ENCODE measurements at regions not wholly inside any gene's neighbourhood (a gene's known extent, or its start where the extent isn't known, plus 50 kb on each side); places are given as distances from the start of the nearest gene placed in this dataset.

DNA sequence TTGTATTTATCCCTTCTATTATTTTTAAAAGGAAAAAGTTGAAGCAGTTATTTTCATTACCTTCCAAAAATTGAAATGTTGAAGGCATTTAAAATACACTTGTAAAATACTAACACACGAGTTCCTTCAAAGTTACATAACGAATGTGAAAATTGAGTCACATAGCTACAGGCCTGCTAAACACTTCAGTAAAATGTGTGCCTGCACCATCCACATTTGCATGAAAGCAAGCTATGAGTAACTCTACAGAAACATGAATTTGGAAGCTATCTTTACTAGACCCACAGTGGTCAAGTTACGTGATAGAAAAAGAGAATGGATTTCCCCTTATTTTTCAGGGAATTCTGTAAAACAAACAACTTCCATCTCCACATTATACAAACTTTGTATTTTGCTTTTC is 1148.8 kb upstream of the PCDH7 start:
- no peak for DNase-seq (ENCODE audit: low read depth)
- H3K4me3 ChIP-seq (replicated peaks; ENCODE audit: low read depth, low read length) = no peak overlapping the region
- TF ChIP-seq, protein P1, sequence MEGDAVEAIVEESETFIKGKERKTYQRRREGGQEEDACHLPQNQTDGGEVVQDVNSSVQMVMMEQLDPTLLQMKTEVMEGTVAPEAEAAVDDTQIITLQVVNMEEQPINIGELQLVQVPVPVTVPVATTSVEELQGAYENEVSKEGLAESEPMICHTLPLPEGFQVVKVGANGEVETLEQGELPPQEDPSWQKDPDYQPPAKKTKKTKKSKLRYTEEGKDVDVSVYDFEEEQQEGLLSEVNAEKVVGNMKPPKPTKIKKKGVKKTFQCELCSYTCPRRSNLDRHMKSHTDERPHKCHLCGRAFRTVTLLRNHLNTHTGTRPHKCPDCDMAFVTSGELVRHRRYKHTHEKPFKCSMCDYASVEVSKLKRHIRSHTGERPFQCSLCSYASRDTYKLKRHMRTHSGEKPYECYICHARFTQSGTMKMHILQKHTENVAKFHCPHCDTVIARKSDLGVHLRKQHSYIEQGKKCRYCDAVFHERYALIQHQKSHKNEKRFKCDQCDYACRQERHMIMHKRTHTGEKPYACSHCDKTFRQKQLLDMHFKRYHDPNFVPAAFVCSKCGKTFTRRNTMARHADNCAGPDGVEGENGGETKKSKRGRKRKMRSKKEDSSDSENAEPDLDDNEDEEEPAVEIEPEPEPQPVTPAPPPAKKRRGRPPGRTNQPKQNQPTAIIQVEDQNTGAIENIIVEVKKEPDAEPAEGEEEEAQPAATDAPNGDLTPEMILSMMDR (IDR thresholded peaks at IDR 0.05; ENCODE audit: low read length, missing control alignments) = no peak

DNA sequence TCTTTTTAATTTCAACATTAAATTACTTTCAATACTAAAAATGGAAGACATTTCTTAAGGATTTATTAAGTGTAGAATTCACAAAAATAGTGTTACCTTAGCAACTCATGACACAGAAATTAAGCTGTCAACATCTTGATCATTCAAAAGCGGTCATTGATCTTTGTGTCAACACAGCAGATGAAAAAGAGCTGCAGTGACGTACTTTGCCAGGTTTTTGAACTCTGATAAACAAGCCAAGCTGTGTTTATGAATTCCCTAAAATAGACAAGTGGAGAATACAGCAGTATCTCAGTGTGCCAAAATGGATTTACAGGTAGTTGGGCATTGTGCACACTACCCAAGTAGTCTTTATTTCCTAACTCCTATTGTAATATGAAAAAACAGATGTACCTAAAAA is 1141.8 kb upstream of the PCDH7 start:
- TF ChIP-seq, protein P1 (IDR thresholded peaks at IDR 0.05; ENCODE audit: low read length, missing control alignments) = no peak
- H3K4me3 ChIP-seq (replicated peaks; ENCODE audit: low read depth, low read length) = no peak overlapping the region

DNA sequence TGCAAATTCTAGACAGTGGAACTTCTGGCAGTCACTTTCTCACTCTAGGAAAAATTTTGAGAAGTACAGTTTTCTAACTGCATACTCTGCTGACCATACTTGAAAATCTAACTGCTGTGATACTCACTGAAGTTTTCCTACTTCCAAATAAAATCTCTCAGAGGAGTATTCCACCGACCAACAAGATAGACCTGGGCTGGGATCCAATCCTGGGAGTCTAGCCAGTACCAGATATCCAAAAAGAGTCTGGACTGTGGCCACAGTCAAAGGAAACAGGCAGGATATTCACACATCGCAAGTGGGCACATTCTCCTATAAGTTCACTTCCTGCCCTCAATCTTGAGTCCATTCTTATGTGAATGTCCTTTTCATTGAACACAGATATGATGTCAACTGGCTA is 1138.7 kb upstream of the PCDH7 start:
- H3K4me3 ChIP-seq (replicated peaks; ENCODE audit: low read depth, low read length) = no peak overlapping the region
- TF ChIP-seq, protein P1 (IDR thresholded peaks at IDR 0.05; ENCODE audit: low read length, missing control alignments) = no peak
- peak; percentile 50 for DNase-seq (ENCODE audit: low read depth)

More for the DNA sequence above, 1141.8 kb upstream of the PCDH7 start:
- no peak for DNase-seq (ENCODE audit: low read depth)

DNA sequence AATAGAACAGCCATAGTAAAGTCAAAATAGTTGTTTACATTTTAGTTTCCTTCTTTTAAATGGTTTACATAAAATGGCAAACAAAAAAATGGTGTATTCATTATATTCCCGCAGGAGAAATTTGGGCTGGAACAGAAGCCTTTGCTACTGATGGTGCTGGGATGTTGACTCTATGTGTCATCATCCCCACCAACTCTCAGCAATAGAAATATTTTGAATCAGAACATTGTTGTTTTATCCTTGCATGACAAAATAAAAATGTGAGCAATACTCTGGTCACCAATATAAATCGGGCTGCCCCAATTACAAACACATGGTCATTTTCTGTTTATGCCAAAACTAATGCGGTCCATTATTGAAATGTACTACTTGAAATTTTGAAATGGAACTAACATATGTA is 1131.6 kb upstream of the PCDH7 start:
- H3K4me3 ChIP-seq (replicated peaks; ENCODE audit: low read depth, low read length) = no peak overlapping the region
- TF ChIP-seq, protein P1 (IDR thresholded peaks at IDR 0.05; ENCODE audit: low read length, missing control alignments) = no peak
- no peak for DNase-seq (ENCODE audit: low read depth)

DNA sequence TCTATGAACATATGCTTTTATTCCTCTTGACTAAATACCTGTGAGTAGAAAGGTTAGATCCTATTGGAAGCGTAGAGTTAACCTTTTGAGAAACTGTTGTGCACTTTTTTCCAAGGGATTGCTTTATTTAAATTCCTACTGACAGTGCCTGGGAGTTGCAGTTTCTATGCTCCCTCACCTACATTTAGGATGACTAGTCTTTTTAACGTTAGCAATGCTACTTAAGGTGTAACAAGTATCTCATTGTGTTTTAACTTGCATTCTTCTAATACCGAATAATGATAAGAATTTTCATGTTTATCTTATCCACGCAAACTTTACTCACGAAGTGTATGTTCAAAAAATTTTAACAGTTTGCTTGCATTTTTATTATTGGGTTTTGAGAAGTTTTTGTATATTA is 1123.9 kb upstream of the PCDH7 start:
- no peak overlapping the region for H3K4me3 ChIP-seq (replicated peaks; ENCODE audit: low read depth, low read length)
- TF ChIP-seq, protein P1 (IDR thresholded peaks at IDR 0.05; ENCODE audit: low read length, missing control alignments) = no peak
- DNase-seq (ENCODE audit: low read depth) = no peak

DNA sequence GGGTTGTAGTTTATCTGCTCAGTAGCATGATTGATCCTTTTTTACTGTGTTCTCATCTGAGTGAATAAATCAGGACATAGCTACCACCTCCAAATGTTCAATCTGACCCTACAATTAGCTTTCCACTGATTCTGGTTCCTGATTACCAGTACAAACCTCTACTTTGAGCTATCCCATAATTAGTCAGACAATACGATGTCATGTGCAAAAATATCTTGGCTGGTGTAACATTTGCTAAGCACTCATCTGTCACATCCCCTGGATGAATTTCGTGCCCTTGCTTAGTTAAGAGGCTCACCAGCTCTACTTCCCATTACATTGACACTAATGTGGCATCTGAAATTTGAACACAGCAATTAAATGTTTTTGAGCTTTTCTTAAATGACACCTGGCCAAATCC is 1101.0 kb upstream of the PCDH7 start:
- DNase-seq (ENCODE audit: low read depth) = no peak
- no peak overlapping the region for H3K4me3 ChIP-seq (replicated peaks; ENCODE audit: low read depth, low read length)
- TF ChIP-seq, protein P1 (IDR thresholded peaks at IDR 0.05; ENCODE audit: low read length, missing control alignments) = no peak

DNA sequence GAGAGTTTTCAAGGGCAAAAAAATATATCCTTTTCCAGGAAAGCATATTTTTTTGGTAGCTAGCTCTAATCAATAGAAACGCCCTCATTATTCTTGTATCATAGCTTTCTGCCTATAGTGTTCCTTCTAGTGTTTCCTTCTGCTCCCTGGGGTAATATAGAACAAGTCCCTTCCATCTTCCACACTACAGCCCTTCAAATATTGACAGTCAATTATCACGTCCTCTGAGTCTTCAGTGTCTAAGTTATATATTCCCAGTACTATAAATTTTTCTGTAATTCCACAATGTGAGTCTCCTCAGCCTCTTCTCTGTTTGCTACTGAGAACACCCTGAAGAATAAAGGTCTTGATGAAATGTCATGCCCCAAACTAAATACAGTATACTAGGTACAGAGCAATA is 1088.0 kb upstream of the PCDH7 start:
- TF ChIP-seq, protein P1 (IDR thresholded peaks at IDR 0.05; ENCODE audit: low read length, missing control alignments) = no peak
- no peak overlapping the region for H3K4me3 ChIP-seq (replicated peaks; ENCODE audit: low read depth, low read length)
- DNase-seq (ENCODE audit: low read depth) = no peak
